NB4 (cell line): ENCODE measurements at regions not wholly inside any gene's neighbourhood (a gene's known extent, or its start where the extent isn't known, plus 50 kb on each side); places are given as distances from the start of the nearest gene placed in this dataset.

Experiments
- DNase-seq: peaks from one replicate; pipeline ENCODE4 v3.0.0; 2010; ENCODE audit warnings: low read depth
- H3K4me3 ChIP-seq: one replicate; pipeline ENCODE4 v1.5.1; 2011; ENCODE audit warnings: mild to moderate bottlenecking, low read depth, low read length, moderate library complexity
- CTCF ChIP-seq: IDR thresholded peaks from one replicate; pipeline ENCODE4 v1.5.1; 2012; ENCODE audit warnings: low read depth, low read length
- MYC ChIP-seq: IDR thresholded peaks from 2 replicates; pipeline ENCODE4 v1.6.1; 2011; ENCODE audit warnings: low read depth, low read length
- POLR2A ChIP-seq: IDR thresholded peaks from 2 replicates; pipeline ENCODE4 v1.6.1; 2011; ENCODE audit warnings: mild to moderate bottlenecking; ENCODE audit not compliant: insufficient read length; ENCODE audit errors: extremely low read depth
- TF ChIP-seq, protein P1 (sequence below): IDR thresholded peaks from 2 replicates; pipeline ENCODE4 v1.6.1; 2011; ENCODE audit warnings: low read depth, low read length

GRCh38 chr6:159427771-159428170 is 258.6 kb downstream of the FNDC1 start:
- DNase-seq: no peak
- no peak overlapping the region for H3K4me3 ChIP-seq
- no peak for TF ChIP-seq CTCF
- no peak for TF ChIP-seq MYC
- TF ChIP-seq POLR2A: no peak
- TF ChIP-seq, protein P1, sequence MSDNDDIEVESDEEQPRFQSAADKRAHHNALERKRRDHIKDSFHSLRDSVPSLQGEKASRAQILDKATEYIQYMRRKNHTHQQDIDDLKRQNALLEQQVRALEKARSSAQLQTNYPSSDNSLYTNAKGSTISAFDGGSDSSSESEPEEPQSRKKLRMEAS: no peak

DNA sequence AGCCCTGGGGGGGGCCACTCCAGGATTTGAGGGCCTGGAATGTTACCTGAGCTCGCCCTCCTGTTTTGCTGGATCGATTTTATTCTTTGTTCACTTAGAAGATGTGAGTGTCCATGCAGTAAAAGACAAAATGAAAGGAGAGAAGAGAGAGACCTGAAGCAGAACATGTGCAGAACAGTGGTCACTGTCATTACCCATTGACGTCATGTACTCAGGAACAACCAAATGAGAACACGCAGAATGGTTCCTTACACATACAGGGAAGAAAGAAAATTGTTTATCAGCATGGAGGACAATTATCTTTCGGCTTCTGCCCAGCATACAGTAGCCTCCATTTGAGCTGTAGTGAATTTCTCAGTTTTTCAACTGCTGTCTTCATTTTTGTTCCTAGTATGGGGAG is 258.1 kb downstream of the FNDC1 start:
- H3K4me3 ChIP-seq: no peak overlapping the region
- no peak for DNase-seq
- TF ChIP-seq CTCF: no peak
- TF ChIP-seq, protein P1: no peak
- no peak for TF ChIP-seq MYC
- no peak for TF ChIP-seq POLR2A

- DNase-seq: no peak
- TF ChIP-seq, protein P1: no peak
- TF ChIP-seq CTCF (no peak), POLR2A (no peak), MYC (no peak)
- no peak overlapping the region for H3K4me3 ChIP-seq
These were observed 256.2 kb downstream of the FNDC1 start for GRCh38 chr6:159425421-159425820.

- H3K4me3 ChIP-seq: no peak overlapping the region
- DNase-seq: no peak
- TF ChIP-seq CTCF: no peak
- TF ChIP-seq, protein P1: no peak
These were observed 253.1 kb downstream of the FNDC1 start for GRCh38 chr6:159422041-159422984.

GRCh38 chr6:159421586-159421985 is 252.4 kb downstream of the FNDC1 start:
- no peak for DNase-seq
- no peak overlapping the region for H3K4me3 ChIP-seq
- TF ChIP-seq CTCF: no peak
- TF ChIP-seq POLR2A: no peak
- TF ChIP-seq MYC: no peak

DNA sequence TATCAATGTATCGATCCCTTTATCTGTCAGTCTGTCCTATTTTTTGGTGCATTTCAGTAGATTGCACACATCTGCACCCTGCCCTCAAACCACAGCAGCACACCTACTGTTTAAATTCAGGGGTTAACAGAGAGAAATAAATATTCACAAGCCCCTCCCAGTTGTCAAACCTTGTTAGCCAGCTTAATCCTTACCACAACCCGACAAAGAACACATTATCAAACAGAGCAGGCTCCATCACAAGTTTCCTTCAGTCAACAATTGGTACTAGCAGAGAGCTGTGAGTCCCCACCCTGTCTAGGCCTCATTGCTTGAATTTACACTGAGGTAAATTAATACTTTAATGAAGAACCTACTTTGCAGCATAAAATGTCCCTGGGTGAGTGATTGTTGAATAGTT is 249.8 kb downstream of the FNDC1 start:
- no peak overlapping the region for H3K4me3 ChIP-seq
- DNase-seq: no peak
- TF ChIP-seq CTCF: no peak
- no peak for TF ChIP-seq POLR2A
- TF ChIP-seq MYC: no peak
- TF ChIP-seq, protein P1: no peak
